ENCODE measurements at regions not wholly inside any gene's neighbourhood (a gene's known extent, or its start where the extent isn't known, plus 50 kb on each side); places are given as distances from the start of the nearest gene placed in this dataset.

GRCh38 chrX:97672608-97673007 lies 788.9 kb downstream of the RPA4 start:
- H3K4me1 ChIP-seq (ENCODE audit: insufficient read depth, low read length, poor library complexity, severe bottlenecking) = no peaks in the 10 kb centered on the region
- H3K36me3 ChIP-seq (ENCODE audit: insufficient read depth, low read length) = no peaks in the 10 kb centered on the region
- H3K9me2 ChIP-seq (ENCODE audit: insufficient read depth, low read length) = no peaks in the 10 kb centered on the region
- intact Hi-C loops (cut with micrococcal nuclease; ENCODE audit: unreplicated experiment) = no loop called here
- no peaks in the 10 kb centered on the region for H4K20me1 ChIP-seq (ENCODE audit: insufficient read depth, low read length)
- H3K4me2 ChIP-seq (ENCODE audit: low read length) = no peak overlapping the region
- no peaks in the 10 kb centered on the region for H3K9me3 ChIP-seq (ENCODE audit: low read length)
- no peak overlapping the region for H3K27ac ChIP-seq (ENCODE audit: low read depth, low read length, poor library complexity, severe bottlenecking)
- CTCF ChIA-PET (ENCODE audit: unreplicated experiment) = no interaction called here
- H2AFZ ChIP-seq (ENCODE audit: low read length) = no peak overlapping the region
- BruUV-seq (replicated peaks) = no TSS peak
- DNase-seq (ENCODE audit: low spot score) = no peak
- POLR2A ChIA-PET = no interaction called here
- no peak overlapping the region for H3K4me3 ChIP-seq (ENCODE audit: low read depth, low read length, poor library complexity, severe bottlenecking)
- no peaks in the 10 kb centered on the region for H3K79me2 ChIP-seq (ENCODE audit: insufficient read depth, low read depth, low read length)
- no peak for TF ChIP-seq CTCF (conservative IDR thresholded peaks at IDR 0.05; ENCODE audit: low read length)
- no peak for TF ChIP-seq EZH2phosphoT487 (IDR thresholded peaks at IDR 0.05; ENCODE audit: borderline replicate concordance, low read depth, low read length)

- ChIA-PET CTCF (ENCODE audit: unreplicated experiment) (no interaction called here), POLR2A (no interaction called here)
- intact Hi-C loops (cut with micrococcal nuclease; ENCODE audit: unreplicated experiment) = no loop called here
Observed at GRCh38 chrX:97673135-97673534, 789.4 kb downstream of the RPA4 start.

More at GRCh38 chrX:97673135-97673534, 789.4 kb downstream of the RPA4 start:
- no peaks in the 10 kb centered on the region for H3K79me2 ChIP-seq (ENCODE audit: insufficient read depth, low read depth, low read length)
- H2AFZ ChIP-seq (ENCODE audit: low read length) = no peak overlapping the region
- no peaks in the 10 kb centered on the region for H4K20me1 ChIP-seq (ENCODE audit: insufficient read depth, low read length)
- H3K9me3 ChIP-seq (ENCODE audit: low read length) = no peaks in the 10 kb centered on the region
- H3K36me3 ChIP-seq (ENCODE audit: insufficient read depth, low read length) = no peaks in the 10 kb centered on the region
- TF ChIP-seq CTCF (conservative IDR thresholded peaks at IDR 0.05; ENCODE audit: low read length) (no peak), EZH2phosphoT487 (IDR thresholded peaks at IDR 0.05; ENCODE audit: borderline replicate concordance, low read depth, low read length) (no peak)
- H3K4me1 ChIP-seq (ENCODE audit: insufficient read depth, low read length, poor library complexity, severe bottlenecking) = no peaks in the 10 kb centered on the region
- H3K4me3 ChIP-seq (ENCODE audit: low read depth, low read length, poor library complexity, severe bottlenecking) = no peak overlapping the region
- BruUV-seq (replicated peaks) = no TSS peak
- DNase-seq (ENCODE audit: low spot score) = no peak
- H3K27ac ChIP-seq (ENCODE audit: low read depth, low read length, poor library complexity, severe bottlenecking) = no peak overlapping the region
- no peaks in the 10 kb centered on the region for H3K9me2 ChIP-seq (ENCODE audit: insufficient read depth, low read length)
- H3K4me2 ChIP-seq (ENCODE audit: low read length) = no peak overlapping the region
